HG02938 (cell line): ENCODE measurements at regions not wholly inside any gene's neighbourhood (a gene's known extent, or its start where the extent isn't known, plus 50 kb on each side); places are given as distances from the start of the nearest gene placed in this dataset.
"Not testable (repeated sequence)": the region's sequence is repeated elsewhere in the genome, so short reads cannot be mapped to it uniquely, and the experiment has no call there.

Source experiments
- ATAC-seq: cut with Tn5 transposase; IDR thresholded peaks from one replicate; pipeline ENCODE4 v1.9.1; 2021; ENCODE audit warnings: mild to moderate bottlenecking, moderate library complexity; ENCODE audit not compliant: unreplicated experiment

DNA sequence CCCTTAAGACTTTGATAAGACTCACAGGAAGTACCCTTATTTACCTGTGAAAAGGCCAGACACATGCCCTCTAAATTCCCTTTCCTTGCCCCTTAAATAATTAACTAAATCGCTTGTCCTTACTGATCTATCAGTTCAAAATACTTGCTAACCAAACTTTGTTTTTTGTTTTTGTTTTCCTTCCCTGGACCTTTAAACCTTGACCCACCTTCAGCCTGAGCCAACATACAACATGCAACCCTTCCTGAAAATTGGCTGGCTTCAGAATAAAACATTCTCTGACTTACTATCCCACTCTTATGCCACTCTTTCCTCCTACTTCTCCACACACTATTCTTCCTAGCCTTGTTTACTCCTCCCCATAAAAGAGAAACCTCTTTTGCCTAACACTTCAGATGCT is 448.1 kb upstream of the TRAM1L1 start:
- no peak for ATAC-seq

GRCh38 chr4:117545039-117545438 is 459.7 kb upstream of the TRAM1L1 start:
- ATAC-seq, result no peak

DNA sequence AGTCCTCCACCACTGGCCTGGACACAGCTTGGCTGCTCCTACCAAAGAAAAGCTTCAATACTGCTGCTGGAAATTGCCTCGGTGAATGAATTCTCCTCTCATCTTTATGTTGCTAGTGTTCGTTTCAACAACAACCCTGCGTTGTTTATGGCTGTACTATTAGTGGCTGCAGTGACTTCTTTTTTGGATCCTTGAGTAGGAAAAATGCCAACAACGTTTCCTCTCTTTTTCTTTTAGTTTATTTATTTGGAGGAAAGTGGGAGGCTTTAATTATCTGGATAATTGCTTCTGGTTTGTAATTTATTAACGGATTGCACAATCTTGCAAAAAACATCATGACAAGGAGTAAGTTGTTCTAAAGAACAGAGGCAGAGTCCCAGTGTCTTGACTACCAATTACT is 464.1 kb upstream of the TRAM1L1 start:
- no peak for ATAC-seq

- ATAC-seq, result no peak
Observed at GRCh38 chr4:117550085-117550484, 464.7 kb upstream of the TRAM1L1 start.

- no peak for ATAC-seq
Observed at GRCh38 chr4:117560329-117560728, 474.0 kb upstream of the NDST3 start.

DNA sequence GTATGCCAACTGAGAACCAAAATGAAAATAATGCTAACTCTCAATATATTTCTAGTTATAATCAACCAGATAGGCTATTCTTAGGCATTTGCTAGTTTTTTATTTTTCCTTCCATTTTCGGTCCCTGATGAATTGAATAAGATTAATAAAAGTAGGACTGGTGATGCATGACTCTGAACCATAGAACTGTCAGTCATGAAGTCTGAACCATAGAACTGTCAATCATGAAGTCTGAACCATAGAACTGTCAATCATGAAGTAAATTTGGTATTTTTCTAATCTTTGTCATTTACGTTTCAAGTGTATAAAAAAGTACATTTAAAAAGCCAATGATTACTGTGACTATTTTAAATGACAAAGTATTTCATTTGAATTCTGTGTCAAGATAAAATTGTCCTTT is 460.2 kb upstream of the NDST3 start:
- no peak for ATAC-seq

DNA sequence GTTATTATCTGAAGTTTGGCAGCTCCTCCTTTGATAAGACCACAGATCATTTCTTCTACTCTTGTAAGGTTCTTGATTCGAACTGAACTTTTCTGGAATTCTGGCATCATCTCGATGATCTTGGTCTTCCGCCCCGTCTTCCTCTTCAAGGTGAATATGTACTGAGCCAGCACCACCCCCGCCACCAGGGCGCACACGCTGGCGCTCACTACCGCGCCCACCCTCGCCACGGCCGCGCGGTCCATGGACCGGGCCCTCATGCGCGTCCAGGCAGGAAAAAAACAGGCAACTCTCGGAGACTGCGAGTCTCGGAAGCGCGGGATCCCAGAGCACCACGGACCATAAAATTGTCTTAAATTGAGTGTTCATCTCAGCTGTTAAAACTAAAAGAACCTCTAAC is 458.4 kb upstream of the NDST3 start:
- no peak for ATAC-seq

GRCh38 chr4:117577686-117578311 is 456.5 kb upstream of the NDST3 start:
- no peak for ATAC-seq

GRCh38 chr4:117588771-117589170 is 445.5 kb upstream of the NDST3 start:
- no peak for ATAC-seq

- ATAC-seq, result no peak
Observed at GRCh38 chr4:117596917-117597480, 437.3 kb upstream of the NDST3 start.

GRCh38 chr4:117599393-117599792 is 434.9 kb upstream of the NDST3 start:
- not testable (repeated sequence) for ATAC-seq

DNA sequence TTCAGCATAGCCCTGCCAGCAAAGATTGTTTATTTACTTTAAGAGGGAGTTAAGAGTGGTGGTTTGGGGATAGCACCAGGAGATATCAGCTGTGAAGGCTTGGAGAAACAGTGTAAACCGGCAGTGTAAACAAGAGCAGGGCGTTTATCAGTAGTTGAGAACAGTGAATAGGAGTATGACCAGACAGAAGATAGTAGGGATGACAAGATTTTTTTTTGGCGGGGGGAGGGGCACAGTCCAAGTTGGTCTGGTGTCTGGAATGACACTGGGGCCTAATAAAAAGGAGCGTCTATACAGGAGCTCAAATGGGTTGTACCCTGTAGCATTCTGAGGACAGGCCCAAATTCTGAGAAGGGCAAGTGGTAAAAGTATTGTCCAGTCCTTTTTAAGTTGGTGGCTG is 433.4 kb upstream of the NDST3 start:
- ATAC-seq, result not testable (repeated sequence)

GRCh38 chr4:117610706-117611308 is 423.5 kb upstream of the NDST3 start:
- no peak for ATAC-seq

DNA sequence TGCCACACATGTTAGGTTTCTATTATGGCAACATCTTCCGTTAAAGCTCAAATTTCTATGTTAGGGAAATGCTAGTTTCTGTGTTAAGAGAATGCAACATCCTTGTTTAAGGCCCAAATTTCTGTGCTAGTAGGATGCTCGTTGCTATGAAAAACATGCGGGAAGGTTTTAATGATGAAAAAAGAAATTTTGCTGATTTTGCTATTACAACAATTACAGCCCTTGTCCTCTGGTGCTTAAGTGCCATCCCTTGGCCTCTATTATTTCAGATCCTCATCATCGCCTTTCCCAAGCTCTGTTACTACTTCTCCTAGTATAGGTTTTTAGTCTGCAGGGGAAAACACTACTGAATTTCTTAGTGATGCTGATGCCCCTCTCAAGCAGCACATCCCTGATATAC is 412.6 kb upstream of the NDST3 start:
- ATAC-seq, result no peak

- ATAC-seq, result no peak
Observed at GRCh38 chr4:117623326-117623725, 411.0 kb upstream of the NDST3 start.

DNA sequence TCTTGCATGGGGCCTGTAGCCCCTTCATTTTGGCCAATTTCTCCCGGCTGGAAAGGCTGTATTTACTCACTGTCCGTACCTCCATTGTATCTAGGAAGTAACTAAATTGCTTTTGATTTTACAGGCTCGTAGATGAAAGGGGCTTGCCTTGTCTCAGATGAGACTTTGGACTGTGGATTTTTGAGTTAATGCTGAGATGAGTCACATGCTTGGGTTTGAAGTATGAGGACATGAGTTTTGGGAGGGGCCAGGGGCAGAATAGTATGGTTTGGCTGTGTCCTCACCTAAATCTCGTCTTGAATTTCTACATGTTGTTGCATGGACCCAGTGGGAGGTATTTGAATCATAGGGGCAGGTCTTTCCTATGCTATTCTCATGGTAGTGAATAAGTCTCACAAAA is 407.6 kb upstream of the NDST3 start:
- ATAC-seq, result no peak

GRCh38 chr4:117634716-117635115 is 399.6 kb upstream of the NDST3 start:
- no peak for ATAC-seq

- ATAC-seq, result no peak
Observed at GRCh38 chr4:117637347-117637746, 396.9 kb upstream of the NDST3 start.

DNA sequence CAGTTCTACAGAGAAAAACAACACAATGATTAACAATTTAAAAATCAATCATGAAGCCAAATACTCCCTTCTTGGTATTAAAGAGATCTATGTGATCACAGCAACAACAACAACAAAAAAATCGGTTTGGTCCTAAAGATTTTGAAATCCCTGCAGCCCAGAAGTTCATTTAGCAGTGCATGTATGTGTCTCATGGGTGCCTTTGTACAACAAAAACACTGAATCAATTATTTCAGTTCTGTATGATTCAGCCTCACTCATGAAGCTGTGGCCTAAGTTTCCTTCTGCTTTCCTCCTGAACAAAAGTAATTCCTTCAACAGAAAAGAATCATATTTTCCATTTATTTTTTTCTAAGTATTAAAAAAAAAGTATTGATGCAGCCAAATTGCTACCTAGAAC is 393.4 kb upstream of the NDST3 start:
- ATAC-seq, result no peak

DNA sequence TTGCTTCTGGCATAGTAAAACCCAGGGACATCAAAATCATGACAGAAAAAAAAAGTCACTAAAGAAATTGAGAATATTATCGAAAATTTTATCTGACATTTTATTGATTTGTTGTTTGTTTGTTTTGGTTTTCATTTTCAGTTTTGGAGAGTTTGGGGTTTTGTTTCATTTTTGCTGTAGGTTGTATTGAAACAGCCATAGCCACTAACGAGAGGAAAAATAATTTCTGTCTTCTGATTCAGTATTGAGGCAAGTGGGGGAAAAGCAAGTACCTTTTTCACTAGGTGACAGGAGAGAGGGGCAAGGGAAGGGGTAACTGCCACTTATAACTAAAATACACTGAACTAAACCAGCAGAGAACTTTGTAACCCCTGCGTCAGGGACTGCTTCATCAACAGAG is 392.8 kb upstream of the NDST3 start:
- no peak for ATAC-seq

- no peak for ATAC-seq
Observed at GRCh38 chr4:117654079-117654478, 380.2 kb upstream of the NDST3 start.

DNA sequence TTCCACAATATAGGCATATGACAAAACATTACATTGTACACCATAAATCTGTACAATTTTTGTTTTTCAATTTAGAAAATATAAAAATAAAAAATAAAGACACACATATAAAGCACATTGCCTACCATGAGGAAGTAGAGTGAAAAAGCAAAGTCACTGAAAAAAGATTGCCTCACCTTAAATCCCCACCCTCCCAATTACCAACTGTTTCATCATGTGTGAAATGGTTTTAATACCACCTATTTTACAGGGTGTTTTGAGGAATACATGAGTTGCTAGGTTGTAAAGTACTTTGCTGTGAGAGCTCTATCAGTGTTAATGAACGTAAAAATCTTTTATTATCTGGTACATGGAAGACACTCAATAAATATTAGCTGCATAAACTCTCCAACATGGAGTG is 373.6 kb upstream of the NDST3 start:
- no peak for ATAC-seq
